ENCODE measurements at regions not wholly inside any gene's neighbourhood (a gene's known extent, or its start where the extent isn't known, plus 50 kb on each side); places are given as distances from the start of the nearest gene placed in this dataset.

DNA sequence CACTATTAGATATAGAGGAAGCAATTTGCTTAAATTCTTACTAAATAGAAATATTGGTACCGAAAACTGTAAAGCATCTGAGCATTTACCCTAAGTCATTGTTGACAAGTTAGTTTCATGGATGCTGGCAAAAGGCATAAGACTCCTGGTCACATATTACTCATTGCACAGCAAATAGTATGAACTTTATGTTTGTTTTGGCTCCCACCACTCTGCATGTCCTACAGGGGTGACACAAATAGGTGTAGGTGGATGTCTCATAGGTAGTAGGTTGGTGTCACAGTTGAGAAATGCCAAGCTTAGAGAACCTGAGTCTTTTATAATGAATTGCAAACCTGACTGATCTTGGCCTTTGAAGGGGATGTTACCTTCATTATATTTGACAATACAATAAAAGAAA lies 199.6 kb upstream of the SEMA3D start:
- Histone ChIP-seq H3K4me3 (ENCODE audit: extremely low read depth in 1 of 4, insufficient read depth in 2 of 4, low read depth in 3 of 4, low read length in 4 of 4) (no peak overlapping the region), H3K27me3 (replicated peaks in 1 of 4; ENCODE audit: control insufficient read depth in 3 of 4, extremely low read depth in 1 of 4, insufficient read depth in 3 of 4, low read length in 3 of 4) (no peaks in the 10 kb centered on the region), H2BK15ac (ENCODE audit: low read length) (no peak overlapping the region), H4K91ac (replicated peaks; ENCODE audit: insufficient read length, low read length) (no peak overlapping the region), H3K9ac (replicated peaks in 1 of 4; ENCODE audit: extremely low read depth in 1 of 4, low read depth in 3 of 4, low read length in 3 of 4) (no peak overlapping the region), H2AK5ac (ENCODE audit: low read depth, low read length) (no peak overlapping the region), H3K23ac (ENCODE audit: insufficient read length) (no peak overlapping the region), H2BK120ac (replicated peaks; ENCODE audit: low read depth, low read length) (no peak overlapping the region), H4K20me1 (replicated peaks in 1 of 2; ENCODE audit: control insufficient read depth in 1 of 2, insufficient read depth in 2 of 2, low read length in 2 of 2) (no peaks in the 10 kb centered on the region), H3K4me2 (ENCODE audit: insufficient read depth in 1 of 2, low read depth in 2 of 2, low read length in 2 of 2) (no peak overlapping the region), H4K5ac (ENCODE audit: insufficient read length, low read depth, low read length) (no peak overlapping the region), H2BK12ac (ENCODE audit: low read depth, low read length) (no peak overlapping the region), H3K79me2 (ENCODE audit: control insufficient read depth in 1 of 2, insufficient read depth in 2 of 2, low read length in 2 of 2) (no peaks in the 10 kb centered on the region), H3K4me1 (replicated peaks in 1 of 4; ENCODE audit: control insufficient read depth in 3 of 4, insufficient read depth in 4 of 4, low read length in 3 of 4) (no peaks in the 10 kb centered on the region), H2BK5ac (ENCODE audit: low read depth, low read length) (no peak overlapping the region), H3K36me3 (ENCODE audit: control insufficient read depth in 2 of 4, insufficient read depth in 4 of 4, low read length in 3 of 4) (no peaks in the 10 kb centered on the region), H3K23me2 (ENCODE audit: low read depth, low read length) (no peaks in the 10 kb centered on the region), H3K9me3 (ENCODE audit: insufficient read depth in 2 of 2, low read depth in 1 of 2, low read length in 1 of 2) (no peaks in the 10 kb centered on the region), H3K14ac (ENCODE audit: insufficient read length) (no peak overlapping the region), H2BK20ac (ENCODE audit: low read length) (no peak overlapping the region), H2AFZ (ENCODE audit: low read length) (no peak overlapping the region), H4K8ac (ENCODE audit: extremely low read depth, insufficient read depth, low read length) (no peak overlapping the region), H3K27ac (ENCODE audit: low read depth, low read length) (no peak overlapping the region), H3K18ac (ENCODE audit: extremely low read depth, low read length) (no peak overlapping the region), H3K79me1 (ENCODE audit: low read depth, low read length) (no peaks in the 10 kb centered on the region), H3K4ac (replicated peaks; ENCODE audit: insufficient read length, low read depth, low read length) (no peak overlapping the region), H3K56ac (replicated peaks; ENCODE audit: insufficient read length, low read depth, low read length) (no peak overlapping the region)
- WGBS, 2 experiments (ENCODE audit: extremely low coverage in 1 of 2, insufficient coverage in 1 of 2, insufficient read length in 1 of 2, insufficient replicate concordance in 2 of 2, low coverage in 1 of 2, low lambda C conversion rate in 2 of 2, missing lambda C conversion rate in 1 of 2) = 93% methylated on average over 1 of the region's 1 CpG; no CpG with 5 or more reads in 1 of the 2 experiments
- ChIA-PET POLR2A (ENCODE audit: partially characterized antibody) (no interaction called here), CTCF (ENCODE audit: partially characterized antibody) (no interaction called here)
- DNase-seq (ENCODE audit: low read depth in 1 of 2, low spot score in 2 of 2) = no peak
- no peak for FAIRE-seq
- no peak for TF ChIP-seq CTBP2 (IDR thresholded peaks at IDR 0.05; ENCODE audit: borderline replicate concordance, insufficient read depth, insufficient read length, low read length)
- no peak for TF ChIP-seq RBBP5 (IDR thresholded peaks at IDR 0.05; ENCODE audit: borderline replicate concordance, low read depth, low read length)
- TF ChIP-seq SP4 (IDR thresholded peaks at IDR 0.05; ENCODE audit: low read length) = no peak
- TF ChIP-seq POLR2A (IDR thresholded peaks at IDR 0.05; ENCODE audit: control extremely low read depth in 1 of 2, low read depth in 2 of 2, low read length in 2 of 2) = no peak
- no peak for TF ChIP-seq CBX8 (IDR thresholded peaks at IDR 0.05; ENCODE audit: borderline replicate concordance, low read depth, low read length)
- no peak for TF ChIP-seq SUZ12 (IDR thresholded peaks at IDR 0.05; ENCODE audit: low read length)
- TF ChIP-seq, protein P1, sequence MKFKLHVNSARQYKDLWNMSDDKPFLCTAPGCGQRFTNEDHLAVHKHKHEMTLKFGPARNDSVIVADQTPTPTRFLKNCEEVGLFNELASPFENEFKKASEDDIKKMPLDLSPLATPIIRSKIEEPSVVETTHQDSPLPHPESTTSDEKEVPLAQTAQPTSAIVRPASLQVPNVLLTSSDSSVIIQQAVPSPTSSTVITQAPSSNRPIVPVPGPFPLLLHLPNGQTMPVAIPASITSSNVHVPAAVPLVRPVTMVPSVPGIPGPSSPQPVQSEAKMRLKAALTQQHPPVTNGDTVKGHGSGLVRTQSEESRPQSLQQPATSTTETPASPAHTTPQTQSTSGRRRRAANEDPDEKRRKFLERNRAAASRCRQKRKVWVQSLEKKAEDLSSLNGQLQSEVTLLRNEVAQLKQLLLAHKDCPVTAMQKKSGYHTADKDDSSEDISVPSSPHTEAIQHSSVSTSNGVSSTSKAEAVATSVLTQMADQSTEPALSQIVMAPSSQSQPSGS (IDR thresholded peaks at IDR 0.05; ENCODE audit: low read length) = no peak
- TF ChIP-seq, protein P2, sequence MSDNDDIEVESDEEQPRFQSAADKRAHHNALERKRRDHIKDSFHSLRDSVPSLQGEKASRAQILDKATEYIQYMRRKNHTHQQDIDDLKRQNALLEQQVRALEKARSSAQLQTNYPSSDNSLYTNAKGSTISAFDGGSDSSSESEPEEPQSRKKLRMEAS (IDR thresholded peaks at IDR 0.05) = no peak
- TF ChIP-seq RXRA (IDR thresholded peaks at IDR 0.05; ENCODE audit: insufficient read depth, low read depth, low read length) = no peak
- TF ChIP-seq EP300 (IDR thresholded peaks at IDR 0.05; ENCODE audit: borderline replicate concordance in 1 of 2, low read depth in 2 of 2, low read length in 2 of 2) = no peak
- no peak for TF ChIP-seq HDAC2 (IDR thresholded peaks at IDR 0.05; ENCODE audit: borderline replicate concordance in 1 of 2, low read depth in 2 of 2, low read length in 2 of 2)
- TF ChIP-seq TAF7 (optimal IDR thresholded peaks at IDR 0.05; ENCODE audit: borderline replicate concordance, low read depth, low read length) = no peak
- TF ChIP-seq POU5F1 (IDR thresholded peaks at IDR 0.05; ENCODE audit: low read depth, low read length) = no peak

Measured in H1 (cell line).